ENCODE measurements at regions not wholly inside any gene's neighbourhood (a gene's known extent, or its start where the extent isn't known, plus 50 kb on each side); places are given as distances from the start of the nearest gene placed in this dataset.

GRCh38 chr2:4483050-4483449, 779.7 kb downstream of the DCDC2C start:
- Mint-ChIP-seq H3K36me3 (no peaks in the 10 kb centered on the region), H3K9me3 (peaks cover 5 to 39% (median 13%) of the 10 kb centered on the region in 7 donors), H3K4me1 (no peaks in the 10 kb centered on the region), H3K27ac (no peak overlapping the region), H3K4me3 (no peak overlapping the region), H3K27me3 (no peaks in the 10 kb centered on the region)
- Histone ChIP-seq H3K27ac (ENCODE audit: insufficient read depth, low read length, poor library complexity, severe bottlenecking) (no peak overlapping the region), H3K27me3 (ENCODE audit: control insufficient read depth, insufficient read depth, low read length) (no peaks in the 10 kb centered on the region), H3K4me3 (ENCODE audit: low read depth, low read length) (no peak overlapping the region), H3K36me3 (ENCODE audit: control insufficient read depth, insufficient read depth, low read length) (no peaks in the 10 kb centered on the region), H3K4me1 (ENCODE audit: control insufficient read depth, insufficient read depth, low read length, poor library complexity, severe bottlenecking) (no peaks in the 10 kb centered on the region), H3K9me3 (ENCODE audit: control insufficient read depth in 2 of 2, low read length in 2 of 2) (peaks cover 0 to 11% of the 10 kb centered on the region in 2 experiments)
- no peak for DNase-seq
- no peak for ATAC-seq (ENCODE audit: low read depth in 2 of 2)

DNA sequence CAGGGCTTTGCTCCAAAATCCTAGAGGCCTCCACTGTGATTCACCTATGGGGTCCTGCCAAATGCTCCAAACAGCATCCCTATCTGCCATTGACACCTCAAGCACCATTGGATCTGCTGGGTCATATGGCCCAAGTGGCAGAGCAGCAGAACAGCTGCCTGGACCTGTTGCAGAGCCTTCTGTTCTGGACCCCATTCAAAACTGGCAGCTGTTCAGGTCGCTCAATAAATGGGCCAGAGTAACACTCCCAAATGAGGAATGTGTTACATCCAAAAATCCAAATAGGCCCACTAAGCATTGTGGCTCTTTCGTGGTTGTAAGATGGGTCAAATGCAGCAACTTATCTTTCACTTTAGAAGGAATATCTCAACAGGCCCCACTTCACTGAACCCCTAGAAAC, 783.6 kb downstream of the DCDC2C start:
- Histone ChIP-seq H3K27ac (ENCODE audit: insufficient read depth, low read length, poor library complexity, severe bottlenecking) (no peak overlapping the region), H3K9me3 (ENCODE audit: control insufficient read depth in 2 of 2, low read length in 2 of 2) (peaks cover 2 to 3% of the 10 kb centered on the region in 2 experiments), H3K4me1 (ENCODE audit: control insufficient read depth, insufficient read depth, low read length, poor library complexity, severe bottlenecking) (no peaks in the 10 kb centered on the region), H3K27me3 (ENCODE audit: control insufficient read depth, insufficient read depth, low read length) (no peaks in the 10 kb centered on the region), H3K4me3 (ENCODE audit: low read depth, low read length) (no peak overlapping the region), H3K36me3 (ENCODE audit: control insufficient read depth, insufficient read depth, low read length) (no peaks in the 10 kb centered on the region)
- Mint-ChIP-seq H3K4me1 (no peaks in the 10 kb centered on the region), H3K27ac (no peak overlapping the region), H3K9me3 (peaks cover 2 to 44% (median 15%) of the 10 kb centered on the region in 7 donors), H3K36me3 (no peaks in the 10 kb centered on the region), H3K4me3 (no peak overlapping the region), H3K27me3 (no peaks in the 10 kb centered on the region)
- ATAC-seq (ENCODE audit: low read depth in 2 of 2) = no peak
- DNase-seq = no peak

GRCh38 chr2:4499316-4500030, 796.1 kb downstream of the DCDC2C start:
- ATAC-seq (ENCODE audit: low read depth in 2 of 2) = no peak
- no peaks in the 10 kb centered on the region for H3K9me3 ChIP-seq (ENCODE audit: control insufficient read depth in 2 of 2, low read length in 2 of 2)
- H3K27me3 ChIP-seq (ENCODE audit: control insufficient read depth, insufficient read depth, low read length) = no peaks in the 10 kb centered on the region

GRCh38 chr2:4501525-4501924, 798.1 kb downstream of the DCDC2C start:
- H3K36me3 ChIP-seq (ENCODE audit: control insufficient read depth, insufficient read depth, low read length) = no peaks in the 10 kb centered on the region
- H3K9me3 ChIP-seq (ENCODE audit: control insufficient read depth in 2 of 2, low read length in 2 of 2) = no peaks in the 10 kb centered on the region
- H3K4me1 Mint-ChIP-seq = no peaks in the 10 kb centered on the region
- H3K36me3 Mint-ChIP-seq = no peaks in the 10 kb centered on the region
- H3K27ac Mint-ChIP-seq = no peak overlapping the region
- H3K27me3 ChIP-seq (ENCODE audit: control insufficient read depth, insufficient read depth, low read length) = no peaks in the 10 kb centered on the region
- ATAC-seq (ENCODE audit: low read depth in 2 of 2) (no peak), DNase-seq (no peak)
- H3K4me1 ChIP-seq (ENCODE audit: control insufficient read depth, insufficient read depth, low read length, poor library complexity, severe bottlenecking) = no peaks in the 10 kb centered on the region
- H3K27me3 Mint-ChIP-seq = no peaks in the 10 kb centered on the region
- H3K27ac ChIP-seq (ENCODE audit: insufficient read depth, low read length, poor library complexity, severe bottlenecking) = no peak overlapping the region
- H3K4me3 Mint-ChIP-seq = no peak overlapping the region
- H3K4me3 ChIP-seq (ENCODE audit: low read depth, low read length) = no peak overlapping the region
- H3K9me3 Mint-ChIP-seq = peaks cover 2 to 11% (median 6%) of the 10 kb centered on the region in 7 donors

More at GRCh38 chr2:4499316-4500030, 796.1 kb downstream of the DCDC2C start:
- peaks cover 1 to 6% (median 4%) of the 10 kb centered on the region in 7 donors for H3K9me3 Mint-ChIP-seq
- Histone ChIP-seq H3K4me3 (ENCODE audit: low read depth, low read length) (no peak overlapping the region), H3K4me1 (ENCODE audit: control insufficient read depth, insufficient read depth, low read length, poor library complexity, severe bottlenecking) (no peaks in the 10 kb centered on the region), H3K36me3 (ENCODE audit: control insufficient read depth, insufficient read depth, low read length) (no peaks in the 10 kb centered on the region), H3K27ac (ENCODE audit: insufficient read depth, low read length, poor library complexity, severe bottlenecking) (no peak overlapping the region)
- DNase-seq = no peak
- H3K27me3 Mint-ChIP-seq = no peaks in the 10 kb centered on the region
- no peak overlapping the region for H3K4me3 Mint-ChIP-seq
- no peaks in the 10 kb centered on the region for H3K4me1 Mint-ChIP-seq
- H3K36me3 Mint-ChIP-seq = no peaks in the 10 kb centered on the region
- H3K27ac Mint-ChIP-seq = no peak overlapping the region

GRCh38 chr2:4502230-4502843, 799.0 kb downstream of the DCDC2C start:
- H3K4me1 Mint-ChIP-seq = no peaks in the 10 kb centered on the region

GRCh38 chr2:4507661-4508060, 804.3 kb downstream of the DCDC2C start:
- Mint-ChIP-seq H3K9me3 (peaks cover 0 to 23% (median 10%) of the 10 kb centered on the region in 7 donors), H3K4me3 (no peak overlapping the region), H3K36me3 (no peaks in the 10 kb centered on the region), H3K4me1 (no peaks in the 10 kb centered on the region), H3K27ac (no peak overlapping the region), H3K27me3 (no peaks in the 10 kb centered on the region)
- ATAC-seq (ENCODE audit: low read depth in 2 of 2) = no peak
- Histone ChIP-seq H3K4me3 (ENCODE audit: low read depth, low read length) (no peak overlapping the region), H3K36me3 (ENCODE audit: control insufficient read depth, insufficient read depth, low read length) (no peaks in the 10 kb centered on the region), H3K4me1 (ENCODE audit: control insufficient read depth, insufficient read depth, low read length, poor library complexity, severe bottlenecking) (no peaks in the 10 kb centered on the region), H3K9me3 (ENCODE audit: control insufficient read depth in 2 of 2, low read length in 2 of 2) (no peaks in the 10 kb centered on the region), H3K27ac (ENCODE audit: insufficient read depth, low read length, poor library complexity, severe bottlenecking) (no peak overlapping the region), H3K27me3 (ENCODE audit: control insufficient read depth, insufficient read depth, low read length) (no peaks in the 10 kb centered on the region)
- DNase-seq = no peak

More at GRCh38 chr2:4502230-4502843, 799.0 kb downstream of the DCDC2C start:
- Mint-ChIP-seq H3K27me3 (no peaks in the 10 kb centered on the region), H3K4me3 (no peak overlapping the region), H3K9me3 (peaks cover 3 to 11% (median 8%) of the 10 kb centered on the region in 7 donors), H3K27ac (no peak overlapping the region), H3K36me3 (no peaks in the 10 kb centered on the region)
- Histone ChIP-seq H3K4me1 (ENCODE audit: control insufficient read depth, insufficient read depth, low read length, poor library complexity, severe bottlenecking) (no peaks in the 10 kb centered on the region), H3K27ac (ENCODE audit: insufficient read depth, low read length, poor library complexity, severe bottlenecking) (no peak overlapping the region), H3K36me3 (ENCODE audit: control insufficient read depth, insufficient read depth, low read length) (no peaks in the 10 kb centered on the region), H3K27me3 (ENCODE audit: control insufficient read depth, insufficient read depth, low read length) (no peaks in the 10 kb centered on the region), H3K4me3 (ENCODE audit: low read depth, low read length) (no peak overlapping the region), H3K9me3 (ENCODE audit: control insufficient read depth in 2 of 2, low read length in 2 of 2) (no peaks in the 10 kb centered on the region)
- DNase-seq (no peak), ATAC-seq (ENCODE audit: low read depth in 2 of 2) (no peak)

- H3K27me3 Mint-ChIP-seq = no peaks in the 10 kb centered on the region
- no peak overlapping the region for H3K4me3 ChIP-seq (ENCODE audit: low read depth, low read length)
- H3K4me1 ChIP-seq (ENCODE audit: control insufficient read depth, insufficient read depth, low read length, poor library complexity, severe bottlenecking) = no peaks in the 10 kb centered on the region
- H3K9me3 Mint-ChIP-seq = peaks cover 1 to 35% (median 12%) of the 10 kb centered on the region in 7 donors
- ATAC-seq (ENCODE audit: low read depth in 2 of 2) (no peak), DNase-seq (no peak)
- peaks cover 2 to 3% of the 10 kb centered on the region in 2 experiments for H3K9me3 ChIP-seq (ENCODE audit: control insufficient read depth in 2 of 2, low read length in 2 of 2)
- no peaks in the 10 kb centered on the region for H3K4me1 Mint-ChIP-seq
- no peaks in the 10 kb centered on the region for H3K36me3 ChIP-seq (ENCODE audit: control insufficient read depth, insufficient read depth, low read length)
- H3K4me3 Mint-ChIP-seq = no peak overlapping the region
- H3K27me3 ChIP-seq (ENCODE audit: control insufficient read depth, insufficient read depth, low read length) = no peaks in the 10 kb centered on the region
- no peak overlapping the region for H3K27ac Mint-ChIP-seq
- H3K36me3 Mint-ChIP-seq = no peaks in the 10 kb centered on the region
- no peak overlapping the region for H3K27ac ChIP-seq (ENCODE audit: insufficient read depth, low read length, poor library complexity, severe bottlenecking)
Observed at GRCh38 chr2:4515871-4516761, 812.7 kb downstream of the DCDC2C start.

Data from CD4-positive, CD25-positive, alpha-beta regulatory T cell (primary cell).